22Rv1 (cell line): ENCODE measurements at regions not wholly inside any gene's neighbourhood (a gene's known extent, or its start where the extent isn't known, plus 50 kb on each side); places are given as distances from the start of the nearest gene placed in this dataset.

ENCODE experiments used
- CTCF ChIP-seq: fragments of 450-650 bp; IDR thresholded peaks from 2 replicates; pipeline ENCODE4 v1.5.1; 2017; ENCODE audit warnings: mild to moderate bottlenecking
- ZFX ChIP-seq: fragments of 450-650 bp; IDR thresholded peaks from 2 replicates; pipeline ENCODE4 v1.6.1; 2017; ENCODE audit warnings: antibody characterized with exemption, borderline replicate concordance

GRCh38 chr3:7800006-7800780 lies 701.4 kb upstream of the LMCD1 start:
- peak; percentile 21 for TF ChIP-seq CTCF
- no peak for TF ChIP-seq ZFX
